HCT116 (cell line): ENCODE measurements at regions not wholly inside any gene's neighbourhood (a gene's known extent, or its start where the extent isn't known, plus 50 kb on each side); places are given as distances from the start of the nearest gene placed in this dataset.

Experiments
- ATAC-seq: fragments of 200-7000 bp; cut with Tn5 transposase; 2 replicates; pipeline ENCODE4 v1.9.1; 2020; ENCODE audit warnings: mild to moderate bottlenecking, moderate library complexity
- BruUV-seq: library from RNA; stranded (reverse); fragments of 400-500 nt; replicated peaks from 2 replicates; lab custom pipeline; 2021; lab: Mats Ljungman, UMichigan
- CTCF ChIA-PET: fragments of 300-600 bp; sonication (Branson Sonifier 250); formaldehyde crosslinking; loops from one replicate; lab custom pipeline; 2021; ENCODE audit warnings: antibody characterized with exemption; lab: Charles Lee
- POLR2A ChIA-PET: fragments of 300-600, 350-600 bp; sonication (Branson Sonifier 250); formaldehyde crosslinking; loops from one replicate; lab custom pipeline; 2021; ENCODE audit warnings: antibody characterized with exemption; lab: Charles Lee
- RAD21 ChIA-PET, 2 experiments: fragments of 300-600 bp; sonication (Branson Sonifier 250); formaldehyde crosslinking; loops; one replicate each; lab custom pipeline; 2023; ENCODE audit warnings: low total read pairs in 2 of 2; ENCODE audit not compliant: uncharacterized antibody in 2 of 2, unreplicated experiment in 2 of 2, low non-redundant PET in 1 of 2; lab: Charles Lee
- DNase-seq: peaks from one replicate; pipeline ENCODE4 v3.0.0-alpha.2; 2010; ENCODE audit warnings: low read depth, low spot score
- H2AFZ ChIP-seq: fragments of 200-600 bp; shearing (Covaris generic), sonication (generic); 2 replicates; pipeline ENCODE4 v1.6.1; 2017; ENCODE audit warnings: low read depth, mixed run types, mixed read lengths, antibody characterized with exemption, low read length; ENCODE audit not compliant: poor library complexity, severe bottlenecking
- H3K27ac ChIP-seq: 2 replicates; pipeline ENCODE4 v1.5.1; 2012; ENCODE audit warnings: low read depth, low read length
- H3K27me3 ChIP-seq: fragments of 200-600 bp; sonication (generic); 2 replicates; pipeline ENCODE4 v1.6.1; 2016; ENCODE audit warnings: mixed run types, low read length, mixed read lengths; ENCODE audit not compliant: insufficient read depth
- H3K36me3 ChIP-seq, 2 experiments: fragments of 200-500 bp in 1 of 2; fragments of 200-600 bp in 1 of 2; sonication (Bioruptor generic) in 1 of 2; sonication (generic) in 1 of 2; 2 replicates each; pipeline versions ENCODE4 v1.5.1 to v1.6.1; 2014 to 2016; ENCODE audit warnings: low read length in 2 of 2, inconsistent platforms in 1 of 2, mixed read lengths in 1 of 2, mixed run types in 1 of 2; ENCODE audit not compliant: insufficient read depth in 2 of 2, control insufficient read depth in 1 of 2
- H3K4me1 ChIP-seq, 2 experiments: fragments of 200-600 bp in 1 of 2; sonication (generic) in 1 of 2; 2 replicates each; pipeline versions ENCODE4 v1.5.1 to v1.6.1; 2012 to 2017; ENCODE audit warnings: low read length in 2 of 2, inconsistent platforms in 1 of 2, mild to moderate bottlenecking in 1 of 2, mixed read lengths in 1 of 2, mixed run types in 1 of 2, moderate library complexity in 1 of 2; ENCODE audit not compliant: insufficient read depth in 2 of 2, control insufficient read depth in 1 of 2
- H3K4me2 ChIP-seq: fragments of 200-600 bp; sonication (generic); 2 replicates; pipeline ENCODE4 v1.6.1; 2017; ENCODE audit warnings: mixed run types, low read length, mixed read lengths
- H3K4me3 ChIP-seq, 2 experiments: fragments of 200-600 bp in 1 of 2; sonication (generic) in 1 of 2; replicated peaks in 1 of 2; 2 replicates each; pipeline ENCODE4 v1.5.1; 2011 to 2016; ENCODE audit warnings: low read length in 2 of 2, control low read depth in 1 of 2, low read depth in 1 of 2, mild to moderate bottlenecking in 1 of 2, mixed read lengths in 1 of 2, mixed run types in 1 of 2
- H3K79me2 ChIP-seq: fragments of 200-600 bp; sonication (generic); 2 replicates; pipeline ENCODE4 v1.6.1; 2017; ENCODE audit warnings: mild to moderate bottlenecking, mixed run types, low read length, moderate library complexity, mixed read lengths; ENCODE audit not compliant: insufficient read depth
- H3K9ac ChIP-seq: fragments of 200-600 bp; sonication (generic); 2 replicates; pipeline ENCODE4 v1.6.1; 2016; ENCODE audit warnings: low read length, mixed read lengths
- H3K9me2 ChIP-seq: fragments of 200-600 bp; sonication (generic), shearing (Covaris generic); 2 replicates; pipeline ENCODE4 v1.6.1; 2017; ENCODE audit warnings: mixed run types, mild to moderate bottlenecking, moderate library complexity; ENCODE audit not compliant: insufficient read depth
- H3K9me3 ChIP-seq, 2 experiments: fragments of 200-500 bp in 1 of 2; fragments of 200-600 bp in 1 of 2; sonication (Bioruptor generic) in 1 of 2; sonication (generic) in 1 of 2; 2 replicates each; pipeline ENCODE4 v1.6.1; 2014 to 2017; ENCODE audit warnings: low read length in 2 of 2, mixed read lengths in 2 of 2, inconsistent platforms in 1 of 2, low read depth in 1 of 2, mild to moderate bottlenecking in 1 of 2, mixed run types in 1 of 2, moderate library complexity in 1 of 2; ENCODE audit not compliant: control insufficient read depth in 1 of 2, insufficient read depth in 1 of 2
- H4K20me1 ChIP-seq: fragments of 200-600 bp; sonication (generic), shearing (Covaris generic); 2 replicates; pipeline ENCODE4 v1.6.1; 2017; ENCODE audit warnings: mixed run types, mild to moderate bottlenecking, moderate library complexity; ENCODE audit not compliant: insufficient read depth
- CBX3 ChIP-seq: IDR thresholded peaks from 2 replicates; pipeline ENCODE4 v1.6.1; 2012; ENCODE audit warnings: low read depth
- CEBPB ChIP-seq: IDR thresholded peaks from 2 replicates; pipeline ENCODE4 v1.6.1; 2012; ENCODE audit warnings: low read depth
- ELF1 ChIP-seq: IDR thresholded peaks from 2 replicates; pipeline ENCODE4 v1.6.1; 2012; ENCODE audit warnings: low read depth, borderline replicate concordance
- FOSL1 ChIP-seq: IDR thresholded peaks from 2 replicates; pipeline ENCODE4 v1.6.1; 2012; ENCODE audit warnings: low read depth
- POLR2AphosphoS5 ChIP-seq: IDR thresholded peaks from 2 replicates; pipeline ENCODE4 v1.6.1; 2011; ENCODE audit warnings: mild to moderate bottlenecking, low read depth, low read length, moderate library complexity
- RAD21 ChIP-seq: IDR thresholded peaks from 2 replicates; pipeline ENCODE4 v1.6.1; 2012; ENCODE audit warnings: low read depth, mild to moderate bottlenecking
- SIN3A ChIP-seq: IDR thresholded peaks from 2 replicates; pipeline ENCODE4 v1.6.1; 2012; ENCODE audit warnings: low read depth
- SP1 ChIP-seq: IDR thresholded peaks from 2 replicates; pipeline ENCODE4 v1.6.1; 2012; ENCODE audit warnings: low read depth
- ZFX ChIP-seq: fragments of 450-650 bp; IDR thresholded peaks from 2 replicates; pipeline ENCODE4 v1.6.1; 2017
- ZNF274 ChIP-seq: fragments of 200-500 bp; sonication (Bioruptor generic); IDR thresholded peaks from 2 replicates; pipeline ENCODE4 v1.6.1; 2014; ENCODE audit warnings: mild to moderate bottlenecking, low read depth, low read length, inconsistent platforms
- intact Hi-C: fragments of 100-400 bp; cut with micrococcal nuclease; formaldehyde crosslinking; loops from 2 replicates; pipeline ENCODE4 v1.10.0; 2022
- TF ChIP-seq, protein P1 (sequence below): IDR thresholded peaks from 2 replicates; pipeline ENCODE4 v1.6.1; 2011; ENCODE audit warnings: mild to moderate bottlenecking, low read length, moderate library complexity; ENCODE audit not compliant: insufficient replicate concordance; ENCODE audit errors: extremely low read depth
- TF ChIP-seq, protein P2 (sequence below): IDR thresholded peaks from 2 replicates; pipeline ENCODE4 v1.6.1; 2012

DNA sequence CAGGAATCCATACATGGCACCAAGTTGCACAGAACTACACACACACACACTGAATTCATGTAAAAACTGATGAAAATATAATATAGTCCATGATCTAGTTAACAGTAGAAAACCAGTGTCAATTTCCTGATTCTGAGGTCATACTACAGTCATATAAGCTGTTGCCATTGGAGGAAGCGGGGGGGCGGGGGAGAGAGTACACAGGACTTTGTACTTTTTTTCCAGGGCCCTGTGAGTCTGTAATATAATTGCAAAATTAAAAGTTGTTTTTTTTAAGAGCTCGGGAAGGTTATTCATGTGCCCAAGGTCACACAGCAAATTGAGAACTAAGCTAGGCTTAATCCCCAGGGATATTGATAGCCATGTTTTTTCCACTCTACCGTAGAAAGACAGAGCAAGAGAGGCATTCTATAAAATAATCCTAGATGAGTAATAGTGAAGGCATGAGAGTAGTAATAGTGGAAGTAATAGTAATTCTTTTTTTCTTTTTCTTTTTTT, 312.3 kb downstream of the MN1 start:
- Histone ChIP-seq H4K20me1 (no peaks in the 10 kb centered on the region), H3K4me2 (no peak overlapping the region), H3K79me2 (no peaks in the 10 kb centered on the region), H3K9ac (no peak overlapping the region), H3K27me3 (no peaks in the 10 kb centered on the region), H2AFZ (no peak overlapping the region), H3K27ac (no peak overlapping the region), H3K4me3 (no peak overlapping the region), H3K9me3 (no peaks in the 10 kb centered on the region), H3K4me1 (no peaks in the 10 kb centered on the region)
- no peak for ATAC-seq
- POLR2A ChIA-PET, result no interaction called here
- DNase-seq, result no peak
- no TSS peak for BruUV-seq
- RAD21 ChIA-PET, result no interaction called here
- CTCF ChIA-PET, result no interaction called here
- TF ChIP-seq RAD21 (no peak), CEBPB (no peak), ZFX (no peak), ZNF274 (no peak), ELF1 (no peak), FOSL1 (no peak), SIN3A (no peak), SP1 (no peak), CBX3 (no peak), POLR2AphosphoS5 (no peak)
- TF ChIP-seq, protein P1, sequence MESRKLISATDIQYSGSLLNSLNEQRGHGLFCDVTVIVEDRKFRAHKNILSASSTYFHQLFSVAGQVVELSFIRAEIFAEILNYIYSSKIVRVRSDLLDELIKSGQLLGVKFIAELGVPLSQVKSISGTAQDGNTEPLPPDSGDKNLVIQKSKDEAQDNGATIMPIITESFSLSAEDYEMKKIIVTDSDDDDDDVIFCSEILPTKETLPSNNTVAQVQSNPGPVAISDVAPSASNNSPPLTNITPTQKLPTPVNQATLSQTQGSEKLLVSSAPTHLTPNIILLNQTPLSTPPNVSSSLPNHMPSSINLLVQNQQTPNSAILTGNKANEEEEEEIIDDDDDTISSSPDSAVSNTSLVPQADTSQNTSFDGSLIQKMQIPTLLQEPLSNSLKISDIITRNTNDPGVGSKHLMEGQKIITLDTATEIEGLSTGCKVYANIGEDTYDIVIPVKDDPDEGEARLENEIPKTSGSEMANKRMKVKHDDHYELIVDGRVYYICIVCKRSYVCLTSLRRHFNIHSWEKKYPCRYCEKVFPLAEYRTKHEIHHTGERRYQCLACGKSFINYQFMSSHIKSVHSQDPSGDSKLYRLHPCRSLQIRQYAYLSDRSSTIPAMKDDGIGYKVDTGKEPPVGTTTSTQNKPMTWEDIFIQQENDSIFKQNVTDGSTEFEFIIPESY, result no peak
- TF ChIP-seq, protein P2, sequence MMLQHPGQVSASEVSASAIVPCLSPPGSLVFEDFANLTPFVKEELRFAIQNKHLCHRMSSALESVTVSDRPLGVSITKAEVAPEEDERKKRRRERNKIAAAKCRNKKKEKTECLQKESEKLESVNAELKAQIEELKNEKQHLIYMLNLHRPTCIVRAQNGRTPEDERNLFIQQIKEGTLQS, result no peak
- TF ChIP-seq, all 23 proteins: peak for 0
- H3K9me2 ChIP-seq, result no peaks in the 10 kb centered on the region
- no peaks in the 10 kb centered on the region for H3K36me3 ChIP-seq
- intact Hi-C loops, result no loop called here
